Endothelial cell of umbilical vein (primary cell): ENCODE measurements at regions not wholly inside any gene's neighbourhood (a gene's known extent, or its start where the extent isn't known, plus 50 kb on each side); places are given as distances from the start of the nearest gene placed in this dataset.

Experiments used
- BruUV-seq: library from RNA; stranded (reverse); fragments of 400-500 nt; replicated peaks from 2 replicates; lab custom pipeline; 2021; lab: Mats Ljungman, UMichigan
- CTCF ChIA-PET: fragments of 300-600, 350-600 bp; sonication (Branson Sonifier 250); formaldehyde crosslinking; loops from one replicate; lab custom pipeline; 2021; ENCODE audit warnings: antibody characterized with exemption, inconsistent platforms; lab: Charles Lee
- POLR2A ChIA-PET: fragments of 300-600, 350-600 bp; sonication (Branson Sonifier 250); formaldehyde crosslinking; loops from one replicate; lab custom pipeline; 2021; ENCODE audit warnings: antibody characterized with exemption, inconsistent platforms; lab: Charles Lee
- DNase-seq: peaks from one replicate; pipeline ENCODE4 v3.0.0-alpha.2; 2011; ENCODE audit warnings: low read depth, low spot score
- FAIRE-seq: peaks from 2 replicates; lab custom pipeline; 2011; peaks lifted over from hg19 to GRCh38; lab: Jason Lieb, UNC
- H2AFZ ChIP-seq: 2 replicates; pipeline ENCODE4 v1.6.0; 2012; ENCODE audit warnings: low read depth, low read length, control low read depth, inconsistent platforms
- H3K27ac ChIP-seq: 2 replicates; pipeline ENCODE4 v1.5.1; 2011; ENCODE audit warnings: low read depth, mild to moderate bottlenecking, control low read depth, low read length, moderate library complexity; ENCODE audit not compliant: insufficient read depth
- H3K27me3 ChIP-seq, 2 experiments: 2 replicates each; pipeline versions ENCODE4 v1.6.0 to v1.6.1; 2011; ENCODE audit warnings: low read length in 2 of 2, mixed read lengths in 1 of 2; ENCODE audit not compliant: control insufficient read depth in 2 of 2, insufficient read depth in 2 of 2
- H3K36me3 ChIP-seq, 2 experiments: 2 replicates in 1 of 2; 3 replicates in 1 of 2; pipeline ENCODE4 v1.5.1; 2011; ENCODE audit warnings: low read length in 2 of 2, mild to moderate bottlenecking in 1 of 2, moderate library complexity in 1 of 2; ENCODE audit not compliant: control insufficient read depth in 2 of 2, insufficient read depth in 2 of 2; ENCODE audit errors: extremely low read depth in 1 of 2
- H3K4me1 ChIP-seq: 3 replicates; pipeline ENCODE4 v1.5.1; 2011; ENCODE audit warnings: mild to moderate bottlenecking, low read length; ENCODE audit not compliant: control insufficient read depth, insufficient read depth; ENCODE audit errors: extremely low read depth
- H3K4me2 ChIP-seq: 2 replicates; pipeline ENCODE4 v1.6.1; 2011; ENCODE audit warnings: low read length, control low read depth, mixed read lengths; ENCODE audit not compliant: insufficient read depth
- H3K4me3 ChIP-seq, 3 experiments: fragments of 200-600 bp in 1 of 3; sonication (generic), shearing (Covaris generic) in 1 of 3; replicated peaks in 1 of 3; 2 replicates each; pipeline ENCODE4 v1.5.1; 2011 to 2016; ENCODE audit warnings: control low read depth in 3 of 3, low read length in 3 of 3, mild to moderate bottlenecking in 2 of 3, inconsistent platforms in 1 of 3, low read depth in 1 of 3, moderate library complexity in 1 of 3; ENCODE audit not compliant: insufficient read depth in 1 of 3
- H3K79me2 ChIP-seq: 2 replicates; pipeline ENCODE4 v1.6.0; 2012; ENCODE audit warnings: low read length, inconsistent platforms; ENCODE audit not compliant: control insufficient read depth, insufficient read depth
- H3K9ac ChIP-seq: replicated peaks from 2 replicates; pipeline ENCODE3; 2011; ENCODE audit warnings: low read length, control low read depth; ENCODE audit not compliant: insufficient read depth; ENCODE audit errors: extremely low read depth
- H3K9me1 ChIP-seq: replicated peaks from 3 replicates; pipeline ENCODE4 v1.6.0; 2011; ENCODE audit warnings: mild to moderate bottlenecking, low read length; ENCODE audit not compliant: control insufficient read depth, insufficient read depth; ENCODE audit errors: extremely low read depth
- H3K9me3 ChIP-seq: replicated peaks from 2 replicates; pipeline ENCODE4 v1.5.1; 2012; ENCODE audit warnings: low read length, inconsistent platforms; ENCODE audit not compliant: control insufficient read depth, insufficient read depth
- H4K20me1 ChIP-seq: replicated peaks from 2 replicates; pipeline ENCODE3; 2011; ENCODE audit warnings: mild to moderate bottlenecking, low read length; ENCODE audit not compliant: control insufficient read depth, insufficient read depth; ENCODE audit errors: extremely low read depth
- EZH2 ChIP-seq: IDR thresholded peaks from 2 replicates; pipeline ENCODE4 v1.6.1; 2012; ENCODE audit warnings: borderline replicate concordance, low read depth, mild to moderate bottlenecking, moderate library complexity, low read length, inconsistent platforms; ENCODE audit not compliant: severe bottlenecking
- FOS ChIP-seq: IDR thresholded peaks from 2 replicates; pipeline ENCODE4 v1.6.1; 2011; ENCODE audit warnings: mild to moderate bottlenecking, low read length, moderate library complexity, borderline replicate concordance; ENCODE audit not compliant: insufficient read depth
- GATA2 ChIP-seq: IDR thresholded peaks from 2 replicates; pipeline ENCODE4 v1.7.0; 2011; ENCODE audit warnings: low read depth, mild to moderate bottlenecking, moderate library complexity, mixed read lengths, low read length; ENCODE audit not compliant: insufficient read length, insufficient read depth
- JUN ChIP-seq: IDR thresholded peaks from 2 replicates; pipeline ENCODE4 v1.6.1; 2011; ENCODE audit warnings: borderline replicate concordance, low read depth; ENCODE audit not compliant: insufficient read length, insufficient read depth
- MYC ChIP-seq: IDR thresholded peaks from one replicate; pipeline ENCODE4 v1.6.1; 2011; ENCODE audit warnings: mild to moderate bottlenecking, low read depth, low read length
- POLR2A ChIP-seq: IDR thresholded peaks from 2 replicates; pipeline ENCODE4 v1.6.1; 2012; ENCODE audit warnings: low read depth, mild to moderate bottlenecking, control low read depth, low read length
- POLR2AphosphoS5 ChIP-seq: IDR thresholded peaks from 2 replicates; pipeline ENCODE4 v1.6.1; 2012; ENCODE audit warnings: low read depth, mild to moderate bottlenecking, control low read depth, low read length, moderate library complexity; ENCODE audit not compliant: insufficient read depth
- dilution Hi-C: fragments of 300-500 bp; cut with MboI; formaldehyde crosslinking; loops from one replicate; pipeline ENCODE4 v1.15.0; 2019; ENCODE audit warnings: low sequenced_read_pairs; ENCODE audit not compliant: extremely low pct_ligation_motif_present
- intact Hi-C: fragments of 100-400 bp; cut with micrococcal nuclease; formaldehyde crosslinking; loops from one replicate; pipeline ENCODE4 v1.10.0; 2022
- TF ChIP-seq, protein P1 (sequence below): IDR thresholded peaks from 2 replicates; pipeline ENCODE4 v1.6.1; 2011; ENCODE audit not compliant: insufficient read depth, insufficient read length

DNA sequence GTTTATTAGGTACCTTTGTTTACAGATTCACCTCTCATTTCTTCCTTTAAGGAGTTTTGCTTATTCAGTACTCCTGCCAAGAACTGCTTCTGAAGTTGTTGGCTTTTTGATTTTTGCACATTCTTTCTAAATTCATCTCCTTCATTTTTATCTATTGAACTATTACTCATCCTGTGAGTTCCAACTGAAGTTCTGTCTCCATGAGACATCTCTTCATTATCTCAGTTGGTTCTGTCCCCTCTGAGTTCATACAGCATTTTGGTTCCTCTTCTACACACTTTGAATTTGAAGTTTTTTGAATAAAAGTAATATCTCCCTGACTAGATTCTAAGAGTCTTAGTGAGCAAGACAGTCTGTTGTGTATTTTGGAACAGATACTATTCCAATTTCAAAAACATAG is 299.7 kb downstream of the OTOL1 start:
- no peak overlapping the region for H3K4me3 ChIP-seq
- no peaks in the 10 kb centered on the region for H3K9me1 ChIP-seq
- dilution Hi-C loops (no loop called here), intact Hi-C loops (no loop called here)
- no peaks in the 10 kb centered on the region for H3K79me2 ChIP-seq
- no peak for DNase-seq
- no peak overlapping the region for H2AFZ ChIP-seq
- H3K4me1 ChIP-seq: no peaks in the 10 kb centered on the region
- no peaks in the 10 kb centered on the region for H4K20me1 ChIP-seq
- no peak overlapping the region for H3K4me2 ChIP-seq
- no peak overlapping the region for H3K27ac ChIP-seq
- H3K36me3 ChIP-seq: no peaks in the 10 kb centered on the region
- H3K9ac ChIP-seq: no peak overlapping the region
- TF ChIP-seq POLR2A (no peak), EZH2 (no peak), JUN (no peak), FOS (no peak), POLR2AphosphoS5 (no peak), MYC (no peak)
- ChIA-PET CTCF (no interaction called here), POLR2A (no interaction called here)
- no peaks in the 10 kb centered on the region for H3K9me3 ChIP-seq
- FAIRE-seq: no peak
- H3K27me3 ChIP-seq: no peaks in the 10 kb centered on the region
- BruUV-seq: no TSS peak

DNA sequence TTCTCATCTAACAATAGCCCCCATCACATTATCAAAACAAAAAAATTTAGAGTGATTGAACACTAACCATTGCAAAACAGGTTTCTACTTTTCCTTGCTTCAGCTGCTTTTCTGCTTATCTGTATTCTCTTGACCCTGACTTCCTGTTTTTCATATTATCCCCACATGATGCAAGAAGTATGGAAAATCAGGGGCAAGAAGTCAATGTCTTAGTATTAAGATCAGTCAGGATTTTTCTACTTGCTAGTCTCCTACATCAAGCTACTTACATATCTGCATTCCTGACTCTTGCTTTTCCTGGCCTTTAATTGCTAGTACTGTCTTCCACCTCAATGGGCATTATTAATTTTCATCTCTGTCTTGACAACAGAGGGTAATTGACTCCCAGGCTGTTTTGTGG is 300.2 kb downstream of the OTOL1 start:
- ChIA-PET CTCF (no interaction called here), POLR2A (no interaction called here)
- Histone ChIP-seq H3K9ac (no peak overlapping the region), H3K9me1 (no peaks in the 10 kb centered on the region), H3K79me2 (no peaks in the 10 kb centered on the region), H3K4me3 (no peak overlapping the region), H3K4me1 (no peaks in the 10 kb centered on the region), H3K27me3 (no peaks in the 10 kb centered on the region), H3K9me3 (no peaks in the 10 kb centered on the region), H3K27ac (no peak overlapping the region), H3K36me3 (no peaks in the 10 kb centered on the region), H3K4me2 (no peak overlapping the region), H4K20me1 (no peaks in the 10 kb centered on the region), H2AFZ (no peak overlapping the region)
- BruUV-seq: no TSS peak
- FAIRE-seq: no peak
- DNase-seq: no peak
- intact Hi-C loops: no loop called here
- dilution Hi-C loops: no loop called here
- TF ChIP-seq MYC (no peak), GATA2 (no peak), POLR2A (no peak)
- TF ChIP-seq, protein P1, sequence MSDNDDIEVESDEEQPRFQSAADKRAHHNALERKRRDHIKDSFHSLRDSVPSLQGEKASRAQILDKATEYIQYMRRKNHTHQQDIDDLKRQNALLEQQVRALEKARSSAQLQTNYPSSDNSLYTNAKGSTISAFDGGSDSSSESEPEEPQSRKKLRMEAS: no peak
